VCaP (cell line): ENCODE measurements at regions not wholly inside any gene's neighbourhood (a gene's known extent, or its start where the extent isn't known, plus 50 kb on each side); places are given as distances from the start of the nearest gene placed in this dataset.

Experiments
- H3K27ac ChIP-seq: fragments of 450-650 bp; 2 replicates; pipeline ENCODE4 v1.5.1; 2017
- TF ChIP-seq, protein P1 (sequence below): fragments of 450-650 bp; conservative IDR thresholded peaks from 2 replicates; pipeline ENCODE4 v1.5.1; 2017; ENCODE audit warnings: mild to moderate bottlenecking, moderate library complexity

DNA sequence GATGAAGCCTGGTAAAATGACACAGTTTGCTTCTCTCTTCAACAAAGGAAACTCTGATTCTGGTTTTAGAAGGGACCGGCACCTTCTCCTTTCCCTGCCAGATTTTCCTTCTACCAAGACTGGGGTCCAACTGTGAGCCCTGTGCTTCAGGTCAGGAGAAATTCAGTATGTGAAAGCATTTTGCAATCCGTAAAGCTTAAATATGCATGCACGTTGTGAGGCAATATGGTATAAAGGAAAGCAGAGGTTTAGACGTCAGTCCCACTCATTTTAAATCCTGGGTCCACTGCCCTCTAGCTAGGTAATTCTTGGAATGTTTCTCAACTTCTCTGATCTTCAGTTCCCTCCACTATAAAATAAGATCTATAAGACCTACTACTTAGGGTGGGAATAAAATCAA, 359.0 kb upstream of the NPSR1 start:
- TF ChIP-seq, protein P1, sequence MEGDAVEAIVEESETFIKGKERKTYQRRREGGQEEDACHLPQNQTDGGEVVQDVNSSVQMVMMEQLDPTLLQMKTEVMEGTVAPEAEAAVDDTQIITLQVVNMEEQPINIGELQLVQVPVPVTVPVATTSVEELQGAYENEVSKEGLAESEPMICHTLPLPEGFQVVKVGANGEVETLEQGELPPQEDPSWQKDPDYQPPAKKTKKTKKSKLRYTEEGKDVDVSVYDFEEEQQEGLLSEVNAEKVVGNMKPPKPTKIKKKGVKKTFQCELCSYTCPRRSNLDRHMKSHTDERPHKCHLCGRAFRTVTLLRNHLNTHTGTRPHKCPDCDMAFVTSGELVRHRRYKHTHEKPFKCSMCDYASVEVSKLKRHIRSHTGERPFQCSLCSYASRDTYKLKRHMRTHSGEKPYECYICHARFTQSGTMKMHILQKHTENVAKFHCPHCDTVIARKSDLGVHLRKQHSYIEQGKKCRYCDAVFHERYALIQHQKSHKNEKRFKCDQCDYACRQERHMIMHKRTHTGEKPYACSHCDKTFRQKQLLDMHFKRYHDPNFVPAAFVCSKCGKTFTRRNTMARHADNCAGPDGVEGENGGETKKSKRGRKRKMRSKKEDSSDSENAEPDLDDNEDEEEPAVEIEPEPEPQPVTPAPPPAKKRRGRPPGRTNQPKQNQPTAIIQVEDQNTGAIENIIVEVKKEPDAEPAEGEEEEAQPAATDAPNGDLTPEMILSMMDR, result no peak
- H3K27ac ChIP-seq, result no peak overlapping the region

GRCh38 chr7:34307540-34307939, 350.5 kb upstream of the NPSR1 start:
- H3K27ac ChIP-seq, result peak overlapping the region; percentile 72
- TF ChIP-seq, protein P1, result no peak

DNA sequence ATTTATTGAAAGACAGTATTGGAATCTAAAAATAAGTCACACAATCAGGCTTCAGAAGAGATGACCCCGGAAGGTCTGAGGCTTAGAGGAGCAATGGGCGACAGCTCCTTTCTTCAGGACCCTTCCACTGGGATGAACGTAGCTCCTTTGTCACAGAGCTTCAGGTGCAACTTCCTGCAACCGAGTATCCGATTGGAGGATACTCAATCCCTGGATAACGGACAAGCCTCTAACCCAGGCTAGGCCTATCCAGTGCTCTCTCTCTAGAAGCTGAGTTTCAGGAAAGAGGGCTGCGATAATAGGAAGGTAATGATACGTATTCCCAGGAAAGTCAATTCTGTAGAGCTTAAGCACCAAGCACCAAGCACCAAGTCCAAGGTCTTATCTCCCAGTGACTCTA, 349.4 kb upstream of the NPSR1 start:
- TF ChIP-seq, protein P1, result no peak
- H3K27ac ChIP-seq, result peak overlapping the region; percentile 72

DNA sequence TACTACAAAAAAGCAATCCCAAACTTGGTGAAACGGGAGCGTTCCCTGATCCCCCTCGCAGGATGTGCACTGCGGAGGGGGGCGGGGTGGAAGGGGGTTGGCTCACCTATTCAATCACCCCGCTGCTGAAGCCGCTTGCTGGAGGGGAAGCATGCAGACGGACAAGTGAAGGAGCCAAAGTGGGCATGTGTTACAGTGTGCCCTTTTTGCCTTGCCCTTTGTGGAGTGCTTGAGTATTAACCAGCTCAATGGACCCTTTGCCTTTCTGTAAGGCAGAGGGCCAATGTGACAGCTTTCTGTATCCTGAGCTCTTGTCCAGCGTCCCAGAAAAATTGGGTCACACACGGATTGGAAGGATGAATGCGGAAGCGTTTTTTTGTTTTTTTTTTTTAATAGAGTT, 348.9 kb upstream of the NPSR1 start:
- TF ChIP-seq, protein P1, result no peak

GRCh38 chr7:34309584-34309983, 348.4 kb upstream of the NPSR1 start:
- TF ChIP-seq, protein P1, result no peak
- no peak overlapping the region for H3K27ac ChIP-seq

More for the DNA sequence above, 348.9 kb upstream of the NPSR1 start:
- H3K27ac ChIP-seq, result peak overlapping the region; percentile 72; the same call in 1 of the 2 replicates

- TF ChIP-seq, protein P1, result no peak
- H3K27ac ChIP-seq, result no peak overlapping the region
Measured at GRCh38 chr7:34311591-34311990, 346.4 kb upstream of the NPSR1 start.

DNA sequence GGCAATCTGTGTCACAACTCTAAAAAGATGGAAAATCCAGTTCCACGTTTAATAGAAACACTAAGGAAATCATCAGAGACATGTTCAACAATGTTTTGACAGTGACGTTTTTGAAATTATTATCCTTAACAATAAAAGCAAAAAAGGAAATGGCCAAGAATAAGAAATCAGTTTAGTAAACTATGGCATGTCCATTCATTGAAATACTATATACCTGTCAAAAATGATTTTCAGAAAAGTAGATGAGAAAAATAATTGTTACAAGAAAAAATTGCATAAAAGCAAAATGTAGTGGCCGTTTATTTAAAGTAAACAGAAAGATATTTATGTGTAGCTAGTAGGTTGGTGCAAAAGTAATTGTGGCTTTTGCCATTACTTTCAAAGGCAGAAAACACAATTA, 345.4 kb upstream of the NPSR1 start:
- TF ChIP-seq, protein P1, result no peak
- H3K27ac ChIP-seq, result no peak overlapping the region

- TF ChIP-seq, protein P1, result no peak
- H3K27ac ChIP-seq, result no peak overlapping the region
Measured at GRCh38 chr7:34313289-34313688, 344.7 kb upstream of the NPSR1 start.
